GM18861 (cell line): ENCODE measurements at regions not wholly inside any gene's neighbourhood (a gene's known extent, or its start where the extent isn't known, plus 50 kb on each side); places are given as distances from the start of the nearest gene placed in this dataset.

Experiments used
- ATAC-seq: cut with Tn5 transposase; IDR thresholded peaks from one replicate; pipeline ENCODE4 v1.9.1; 2021; ENCODE audit not compliant: unreplicated experiment

- no peak for ATAC-seq
Measured at GRCh38 chr2:150020937-150021673, 433.5 kb upstream of the MMADHC start.

- no peak for ATAC-seq
Measured at GRCh38 chr2:150020221-150020620, 432.6 kb upstream of the MMADHC start.

- ATAC-seq: no peak
Measured at GRCh38 chr2:150019063-150019462, 431.5 kb upstream of the MMADHC start.

- ATAC-seq: no peak
Measured at GRCh38 chr2:150012986-150013385, 425.4 kb upstream of the MMADHC start.

- no peak for ATAC-seq
Measured at GRCh38 chr2:150011161-150011730, 423.7 kb upstream of the MMADHC start.

DNA sequence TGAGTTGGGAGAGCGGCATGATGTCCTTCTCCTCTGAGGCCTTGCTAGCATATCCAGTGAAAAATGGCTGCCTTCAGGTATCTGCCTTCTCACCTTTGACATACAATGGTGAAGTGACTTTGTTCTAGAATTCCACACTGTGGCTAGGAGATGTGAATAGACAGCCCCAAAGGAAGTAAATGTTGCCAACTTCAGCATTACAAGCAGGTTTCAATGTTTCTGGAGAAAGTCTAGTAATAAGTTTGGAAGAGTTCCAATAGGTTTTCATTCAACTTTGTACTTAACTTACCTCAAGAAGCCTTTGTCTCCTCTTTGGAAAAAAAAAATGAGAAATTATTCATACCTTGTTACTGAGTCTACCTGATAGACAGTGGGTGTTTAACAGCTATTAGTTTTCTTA is 421.3 kb upstream of the MMADHC start:
- no peak for ATAC-seq

GRCh38 chr2:150007815-150008430 is 420.3 kb upstream of the MMADHC start:
- no peak for ATAC-seq

DNA sequence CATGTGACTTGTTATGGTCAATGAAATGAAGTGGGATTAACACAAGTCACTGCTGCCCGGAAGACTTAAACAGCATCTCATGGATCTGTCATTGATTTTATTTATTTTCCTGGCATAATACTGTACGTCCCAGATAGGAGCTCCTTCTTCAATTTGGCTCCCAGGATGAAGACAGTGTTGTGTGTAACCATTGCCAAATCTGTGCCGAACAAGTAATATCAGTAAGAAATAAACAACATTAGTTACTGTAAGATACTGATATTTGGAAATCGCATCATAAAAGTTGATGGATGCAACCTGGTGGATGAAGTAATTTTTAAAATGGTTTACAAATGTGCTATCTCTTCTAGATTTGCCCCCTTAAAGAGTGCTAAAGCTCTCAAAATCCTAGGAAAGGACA is 419.0 kb upstream of the MMADHC start:
- no peak for ATAC-seq

DNA sequence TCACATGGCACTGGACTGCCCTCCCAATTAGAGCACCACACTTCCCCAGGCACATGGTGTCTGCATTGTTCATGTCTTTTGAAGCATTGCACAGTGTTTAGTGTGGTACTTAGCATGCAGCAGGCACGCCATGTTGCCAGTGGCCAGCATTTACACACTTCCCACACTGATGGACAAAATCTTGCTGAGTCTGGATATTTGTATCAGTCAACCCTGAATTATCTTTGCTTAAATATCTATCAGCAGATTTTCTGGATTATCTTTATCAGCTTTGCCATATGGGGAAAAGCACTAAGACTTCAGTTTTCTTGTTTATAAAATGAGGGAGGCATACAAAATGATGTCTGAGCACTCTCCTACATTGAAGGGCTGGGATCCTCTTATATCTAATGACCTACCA is 416.0 kb upstream of the MMADHC start:
- ATAC-seq: no peak

GRCh38 chr2:150001788-150002187 is 414.2 kb upstream of the MMADHC start:
- no peak for ATAC-seq

GRCh38 chr2:149996901-149997300 is 409.3 kb upstream of the MMADHC start:
- no peak for ATAC-seq

DNA sequence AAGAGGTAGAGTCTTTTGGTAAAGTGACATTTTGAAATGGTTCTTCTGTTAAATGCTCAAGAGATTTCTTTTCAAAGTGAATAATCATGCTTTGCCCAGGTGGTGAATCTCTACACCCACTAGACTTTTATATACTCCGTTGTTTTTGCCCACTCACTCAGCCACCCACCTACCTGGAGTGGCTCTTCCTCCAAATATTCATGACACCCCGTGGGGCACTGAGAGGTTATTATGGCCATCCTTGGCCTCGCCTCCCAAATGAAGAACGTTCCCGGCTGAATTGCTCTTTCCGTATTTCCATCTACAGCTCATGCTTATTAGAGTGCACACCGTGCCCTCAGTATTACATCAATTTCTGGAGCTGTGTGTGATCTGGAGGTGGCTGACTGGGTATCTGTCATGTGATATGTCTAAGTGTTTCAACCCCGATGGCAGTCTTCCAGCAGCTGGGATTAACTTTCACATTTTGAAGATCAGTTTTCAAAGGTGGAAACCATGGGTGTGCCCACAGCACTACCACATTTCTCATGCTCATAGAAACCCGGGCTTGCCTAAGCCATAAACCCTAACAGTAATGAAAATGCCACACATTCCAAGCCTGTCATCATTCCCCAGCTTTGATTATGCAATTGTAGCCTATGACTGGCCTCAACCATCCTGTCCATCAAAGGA is 406.6 kb upstream of the MMADHC start:
- no peak for ATAC-seq

- ATAC-seq: no peak
Measured at GRCh38 chr2:149993316-149993715, 405.7 kb upstream of the MMADHC start.

DNA sequence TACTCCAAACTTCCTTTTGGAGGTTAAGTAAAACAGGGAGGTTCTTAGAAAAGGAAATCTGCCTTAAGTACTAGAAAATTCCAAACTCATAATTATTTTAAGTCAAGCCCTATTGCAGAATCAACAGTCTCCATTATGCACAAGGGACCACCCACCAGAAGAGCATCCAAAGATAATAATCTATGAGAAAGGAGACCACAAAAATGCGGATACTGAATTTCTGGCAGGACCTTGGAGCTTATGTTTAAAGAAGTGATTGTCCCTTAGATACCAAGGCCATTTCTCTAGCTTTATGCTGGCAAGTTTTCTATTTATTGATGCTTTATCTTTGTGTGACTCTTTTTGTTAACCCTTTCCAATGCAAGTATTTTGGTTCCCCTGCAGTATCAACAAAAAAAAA is 404.0 kb upstream of the MMADHC start:
- ATAC-seq: no peak

GRCh38 chr2:149990965-149991364 is 403.4 kb upstream of the MMADHC start:
- ATAC-seq: no peak

DNA sequence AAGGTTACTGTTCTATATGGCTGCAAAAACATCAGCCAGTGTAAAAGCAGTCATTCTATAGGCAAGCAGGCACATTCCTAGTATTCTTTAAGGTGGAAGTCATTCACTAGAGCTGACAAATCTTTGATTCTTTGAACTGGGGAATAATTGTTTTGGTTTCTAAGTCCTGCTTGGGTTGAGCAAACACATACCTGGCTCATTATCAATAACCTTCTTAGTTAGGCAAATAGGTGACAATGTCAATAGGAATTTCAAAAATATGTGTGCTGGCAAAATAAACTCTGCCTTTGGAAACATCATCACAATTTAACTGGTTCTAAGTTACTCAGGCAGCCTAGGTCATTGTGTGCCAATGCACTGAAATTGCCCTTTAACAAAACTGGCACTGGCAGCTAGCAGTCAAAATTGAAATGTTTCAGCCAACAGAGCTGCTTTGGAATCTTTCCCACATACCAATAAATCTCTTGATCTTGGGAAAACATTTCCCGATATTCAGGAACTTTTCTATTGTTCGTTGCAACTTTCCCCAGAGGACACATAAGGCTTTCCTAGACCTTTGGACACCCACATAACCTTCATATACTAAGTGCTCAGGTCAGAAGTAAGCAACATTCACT is 402.0 kb upstream of the MMADHC start:
- ATAC-seq: no peak

DNA sequence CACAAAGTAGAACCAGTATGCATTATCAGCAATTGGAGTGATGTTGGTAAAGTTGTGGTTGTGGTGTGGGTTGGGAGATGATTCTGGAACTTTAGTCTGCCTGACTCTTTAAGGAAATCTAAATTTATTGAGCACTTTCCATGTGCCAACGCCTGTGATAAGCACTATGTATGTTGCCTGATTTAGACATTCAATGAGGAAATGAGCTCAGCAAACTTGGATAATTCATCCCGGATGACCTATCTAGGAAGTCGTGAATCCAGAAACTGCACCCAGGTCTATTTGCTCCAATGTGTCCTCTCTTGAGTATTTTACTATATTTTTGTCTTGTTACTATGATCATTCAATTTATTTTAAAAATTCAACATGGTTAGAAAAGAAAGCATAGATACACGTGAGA is 400.8 kb upstream of the MMADHC start:
- ATAC-seq: no peak

DNA sequence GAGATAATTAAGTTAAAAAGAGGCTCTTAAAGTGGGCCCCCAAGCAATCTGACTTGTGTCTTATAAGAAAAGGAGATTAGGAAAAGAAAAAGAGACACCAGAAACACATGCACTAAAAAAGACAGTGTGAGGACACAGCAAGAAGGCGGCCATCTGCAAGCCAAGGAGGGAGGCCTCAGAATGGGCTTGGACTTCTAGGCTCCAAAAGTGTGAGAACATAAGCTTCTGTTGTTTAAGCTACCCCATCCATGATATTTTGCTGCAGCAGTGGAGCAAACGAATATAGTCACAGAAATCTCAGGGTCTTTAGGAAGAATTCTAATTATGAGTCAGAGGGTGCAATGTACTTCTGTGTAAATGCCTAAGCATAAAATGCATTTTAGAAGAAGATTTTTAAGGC is 399.3 kb upstream of the MMADHC start:
- no peak for ATAC-seq

DNA sequence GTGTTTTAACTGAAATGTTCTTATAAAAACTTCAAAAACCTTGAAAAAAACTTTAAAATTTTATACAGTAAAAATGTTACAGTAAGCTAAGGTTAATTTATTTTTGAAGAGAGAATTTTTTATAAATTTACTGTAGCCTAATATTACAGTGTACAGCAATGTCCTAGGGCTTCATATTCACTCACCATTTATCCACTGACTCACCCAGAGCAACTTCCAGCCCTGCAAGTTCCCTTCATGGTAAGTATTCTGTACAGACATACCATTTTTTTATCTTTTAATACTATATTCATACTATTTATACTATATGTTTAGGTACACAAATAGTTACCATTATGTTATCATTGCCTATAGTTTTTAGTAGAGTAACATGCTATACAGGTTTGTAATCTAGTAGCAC is 396.7 kb upstream of the MMADHC start:
- no peak for ATAC-seq

- ATAC-seq: no peak
Measured at GRCh38 chr2:149972066-149972465, 384.5 kb upstream of the MMADHC start.

DNA sequence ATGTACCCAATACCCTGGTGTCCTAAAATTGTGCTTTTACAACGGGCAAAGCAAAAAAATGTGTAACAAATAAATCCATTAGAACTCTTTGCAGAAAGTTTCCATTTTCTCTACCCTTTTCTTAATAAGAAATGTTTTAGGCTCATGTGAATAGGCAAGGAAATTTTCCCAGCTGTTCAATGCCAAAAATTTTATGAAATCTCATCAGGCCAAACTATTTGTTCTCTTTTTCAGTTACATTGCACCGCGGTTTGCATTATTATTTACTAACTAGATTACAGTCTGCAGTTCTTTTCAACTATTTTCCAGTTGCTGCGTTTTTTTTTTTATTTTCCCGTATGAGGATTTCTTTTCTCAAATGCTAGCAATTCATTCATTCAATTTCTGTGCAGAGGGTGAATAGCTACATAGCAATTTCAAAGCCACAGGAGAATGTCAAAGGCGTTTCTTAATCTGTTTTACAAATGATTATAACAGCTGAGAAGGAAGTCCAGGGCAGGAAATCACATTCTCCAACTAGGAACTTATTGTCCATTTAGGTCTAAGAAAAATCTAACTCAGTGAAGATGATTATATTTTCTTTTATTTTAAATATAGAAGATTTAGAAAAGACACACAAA is 367.5 kb upstream of the MMADHC start:
- no peak for ATAC-seq
